HCT116 (cell line): ENCODE measurements at regions not wholly inside any gene's neighbourhood (a gene's known extent, or its start where the extent isn't known, plus 50 kb on each side); places are given as distances from the start of the nearest gene placed in this dataset.

Experiments used
- EZH2 ChIP-seq: fragments of 200-600 bp; sonication (generic); IDR thresholded peaks from 2 replicates; pipeline ENCODE4 v1.6.1; 2017; ENCODE audit warnings: antibody characterized with exemption, mixed run types
- POLR2A ChIP-seq: IDR thresholded peaks from 2 replicates; pipeline ENCODE4 v1.7.0; 2011; ENCODE audit warnings: borderline replicate concordance; ENCODE audit not compliant: insufficient read depth, insufficient read length; ENCODE audit errors: extremely low read depth
- POLR2AphosphoS5 ChIP-seq: IDR thresholded peaks from 2 replicates; pipeline ENCODE4 v1.6.1; 2011; ENCODE audit warnings: mild to moderate bottlenecking, low read depth, low read length, moderate library complexity
- RAD21 ChIP-seq: IDR thresholded peaks from 2 replicates; pipeline ENCODE4 v1.6.1; 2012; ENCODE audit warnings: low read depth, mild to moderate bottlenecking
- ZNF274 ChIP-seq: fragments of 200-500 bp; sonication (Bioruptor generic); IDR thresholded peaks from 2 replicates; pipeline ENCODE4 v1.6.1; 2014; ENCODE audit warnings: mild to moderate bottlenecking, low read depth, low read length, inconsistent platforms
- TF ChIP-seq, protein P1 (sequence below), 3 experiments: fragments of 200-600 bp in 1 of 3; sonication (generic) in 1 of 3; IDR thresholded peaks in 2 of 3; conservative IDR thresholded peaks in 1 of 3; 2 replicates each; pipeline ENCODE4 v1.5.1; 2012 to 2017; ENCODE audit warnings: low read depth in 2 of 3, low read length in 2 of 3, antibody characterized with exemption in 1 of 3, borderline replicate concordance in 1 of 3, control low read depth in 1 of 3, mild to moderate bottlenecking in 1 of 3, mixed read lengths in 1 of 3, mixed run types in 1 of 3, moderate library complexity in 1 of 3; ENCODE audit not compliant: insufficient read depth in 1 of 3
- TF ChIP-seq, protein P2 (sequence below): IDR thresholded peaks from 2 replicates; pipeline ENCODE4 v1.6.1; 2012

DNA sequence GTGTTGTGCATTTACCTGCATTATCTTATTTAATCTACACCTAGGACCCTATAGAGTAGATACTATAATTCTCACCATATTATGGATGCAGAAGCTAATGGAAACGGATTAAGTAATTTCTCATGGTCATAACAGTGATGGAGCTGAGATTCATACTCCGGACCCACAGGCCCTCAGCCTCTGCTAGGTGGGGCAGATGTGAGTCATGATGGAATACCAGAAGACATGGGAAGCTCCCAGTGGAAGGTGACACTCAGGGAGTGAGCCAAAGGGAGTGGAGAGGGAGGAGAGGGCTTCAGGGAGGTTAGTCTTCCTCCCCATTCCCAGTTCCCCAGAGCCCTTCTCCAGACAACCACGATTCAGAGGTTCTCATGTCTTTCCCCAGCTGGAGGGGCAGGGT, 65.2 kb upstream of the GPR6 start:
- TF ChIP-seq POLR2AphosphoS5 (no peak), RAD21 (no peak), POLR2A (no peak), EZH2 (no peak), ZNF274 (no peak)
- TF ChIP-seq, protein P1, sequence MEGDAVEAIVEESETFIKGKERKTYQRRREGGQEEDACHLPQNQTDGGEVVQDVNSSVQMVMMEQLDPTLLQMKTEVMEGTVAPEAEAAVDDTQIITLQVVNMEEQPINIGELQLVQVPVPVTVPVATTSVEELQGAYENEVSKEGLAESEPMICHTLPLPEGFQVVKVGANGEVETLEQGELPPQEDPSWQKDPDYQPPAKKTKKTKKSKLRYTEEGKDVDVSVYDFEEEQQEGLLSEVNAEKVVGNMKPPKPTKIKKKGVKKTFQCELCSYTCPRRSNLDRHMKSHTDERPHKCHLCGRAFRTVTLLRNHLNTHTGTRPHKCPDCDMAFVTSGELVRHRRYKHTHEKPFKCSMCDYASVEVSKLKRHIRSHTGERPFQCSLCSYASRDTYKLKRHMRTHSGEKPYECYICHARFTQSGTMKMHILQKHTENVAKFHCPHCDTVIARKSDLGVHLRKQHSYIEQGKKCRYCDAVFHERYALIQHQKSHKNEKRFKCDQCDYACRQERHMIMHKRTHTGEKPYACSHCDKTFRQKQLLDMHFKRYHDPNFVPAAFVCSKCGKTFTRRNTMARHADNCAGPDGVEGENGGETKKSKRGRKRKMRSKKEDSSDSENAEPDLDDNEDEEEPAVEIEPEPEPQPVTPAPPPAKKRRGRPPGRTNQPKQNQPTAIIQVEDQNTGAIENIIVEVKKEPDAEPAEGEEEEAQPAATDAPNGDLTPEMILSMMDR (IDR thresholded peaks at IDR 0.05 in 2 of 3, conservative IDR thresholded peaks at IDR 0.05 in 1 of 3; ENCODE audit: borderline replicate concordance in 1 of 3, insufficient read depth in 1 of 3, low read depth in 2 of 3, low read length in 2 of 3), result no peak
- TF ChIP-seq, protein P2, sequence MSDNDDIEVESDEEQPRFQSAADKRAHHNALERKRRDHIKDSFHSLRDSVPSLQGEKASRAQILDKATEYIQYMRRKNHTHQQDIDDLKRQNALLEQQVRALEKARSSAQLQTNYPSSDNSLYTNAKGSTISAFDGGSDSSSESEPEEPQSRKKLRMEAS, result no peak
